ENCODE measurements at regions not wholly inside any gene's neighbourhood (a gene's known extent, or its start where the extent isn't known, plus 50 kb on each side); places are given as distances from the start of the nearest gene placed in this dataset.

DNA sequence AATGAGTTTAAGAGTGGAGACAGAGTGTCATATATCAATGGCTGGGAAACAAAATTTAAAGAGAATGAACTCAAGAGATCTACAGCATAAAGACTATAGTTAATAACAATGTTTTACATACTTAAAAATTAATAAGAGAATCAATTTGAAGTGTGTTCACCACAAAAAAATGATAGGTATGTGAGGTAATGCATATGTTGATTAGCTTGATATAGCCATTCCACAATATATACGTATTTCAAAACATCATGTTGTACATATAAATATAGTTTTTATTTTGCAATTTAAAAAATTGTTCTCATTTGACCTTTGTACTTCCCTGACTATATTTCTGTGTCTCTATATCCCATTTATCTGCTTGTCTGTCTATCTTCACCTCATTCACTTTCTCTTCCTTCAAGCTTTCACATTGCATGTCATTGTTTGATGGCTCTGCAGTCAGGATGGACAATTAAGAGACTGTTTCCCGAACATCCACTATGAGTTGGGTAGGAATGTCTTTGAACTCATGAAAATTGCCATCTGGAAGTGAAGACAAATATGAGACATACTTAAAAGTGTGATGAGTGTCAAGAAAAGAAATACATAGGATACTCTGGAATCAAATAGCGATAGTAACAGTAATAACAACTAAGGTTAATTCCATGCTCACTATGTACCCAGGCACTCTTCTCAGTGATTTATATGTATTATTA lies 359.9 kb upstream of the ACTBL2 start:
- intact Hi-C loops (cut with micrococcal nuclease), result no loop called here
- Histone ChIP-seq H3K27me3 (ENCODE audit: low read depth) (no peaks in the 10 kb centered on the region), H3K4me1 (peaks cover 41% of the 10 kb centered on the region), H3K27ac (replicated peaks) (peak overlapping the region; percentile 65), H3K9me3 (replicated peaks) (no peaks in the 10 kb centered on the region), H3K36me3 (no peaks in the 10 kb centered on the region), H3K4me3 (no peak overlapping the region)
- TF ChIP-seq, protein P1, sequence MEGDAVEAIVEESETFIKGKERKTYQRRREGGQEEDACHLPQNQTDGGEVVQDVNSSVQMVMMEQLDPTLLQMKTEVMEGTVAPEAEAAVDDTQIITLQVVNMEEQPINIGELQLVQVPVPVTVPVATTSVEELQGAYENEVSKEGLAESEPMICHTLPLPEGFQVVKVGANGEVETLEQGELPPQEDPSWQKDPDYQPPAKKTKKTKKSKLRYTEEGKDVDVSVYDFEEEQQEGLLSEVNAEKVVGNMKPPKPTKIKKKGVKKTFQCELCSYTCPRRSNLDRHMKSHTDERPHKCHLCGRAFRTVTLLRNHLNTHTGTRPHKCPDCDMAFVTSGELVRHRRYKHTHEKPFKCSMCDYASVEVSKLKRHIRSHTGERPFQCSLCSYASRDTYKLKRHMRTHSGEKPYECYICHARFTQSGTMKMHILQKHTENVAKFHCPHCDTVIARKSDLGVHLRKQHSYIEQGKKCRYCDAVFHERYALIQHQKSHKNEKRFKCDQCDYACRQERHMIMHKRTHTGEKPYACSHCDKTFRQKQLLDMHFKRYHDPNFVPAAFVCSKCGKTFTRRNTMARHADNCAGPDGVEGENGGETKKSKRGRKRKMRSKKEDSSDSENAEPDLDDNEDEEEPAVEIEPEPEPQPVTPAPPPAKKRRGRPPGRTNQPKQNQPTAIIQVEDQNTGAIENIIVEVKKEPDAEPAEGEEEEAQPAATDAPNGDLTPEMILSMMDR (IDR thresholded peaks at IDR 0.05; ENCODE audit: borderline replicate concordance), result no peak
- DNase-seq, result no peak

DNA sequence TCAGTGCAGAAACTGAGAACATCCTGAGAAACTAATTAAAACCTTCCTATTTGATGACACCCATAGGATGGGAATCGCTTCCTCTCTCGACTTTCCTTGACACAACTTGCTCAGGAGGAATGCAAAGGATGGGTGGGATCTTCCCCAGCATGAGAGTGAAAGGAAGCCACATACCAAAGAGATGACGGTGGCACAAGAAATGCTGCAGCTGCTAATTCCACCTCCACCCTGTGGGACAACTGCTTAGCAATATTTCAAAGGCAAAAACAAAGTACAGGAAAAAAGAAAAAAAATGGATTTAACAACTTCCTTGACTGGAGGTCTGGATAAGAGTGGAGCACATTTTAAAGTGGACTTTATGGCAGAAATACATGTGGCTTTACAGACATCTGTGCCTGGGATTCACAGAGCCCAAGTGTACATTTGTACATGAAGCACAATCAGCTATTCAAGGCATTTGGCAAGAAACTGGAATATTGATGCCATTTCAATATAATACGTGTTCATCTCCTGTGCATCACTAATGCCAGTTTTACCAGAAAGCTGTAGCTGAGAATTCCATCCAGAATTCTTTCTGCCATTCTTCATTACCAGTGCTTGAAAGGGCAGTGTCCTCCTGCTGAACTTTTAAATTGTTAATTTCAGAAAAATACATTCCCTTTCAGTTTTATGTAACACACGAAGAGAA lies 359.2 kb upstream of the ACTBL2 start:
- DNase-seq, result no peak
- TF ChIP-seq, protein P1 (IDR thresholded peaks at IDR 0.05; ENCODE audit: borderline replicate concordance), result no peak
- intact Hi-C loops (cut with micrococcal nuclease), result no loop called here
- no peak overlapping the region for H3K4me3 ChIP-seq
- H3K9me3 ChIP-seq (replicated peaks), result peaks cover 1% of the 10 kb centered on the region
- no peaks in the 10 kb centered on the region for H3K27me3 ChIP-seq (ENCODE audit: low read depth)
- H3K4me1 ChIP-seq, result peaks cover 35% of the 10 kb centered on the region
- H3K27ac ChIP-seq (replicated peaks), result peak overlapping the region; percentile 65
- no peaks in the 10 kb centered on the region for H3K36me3 ChIP-seq

DNA sequence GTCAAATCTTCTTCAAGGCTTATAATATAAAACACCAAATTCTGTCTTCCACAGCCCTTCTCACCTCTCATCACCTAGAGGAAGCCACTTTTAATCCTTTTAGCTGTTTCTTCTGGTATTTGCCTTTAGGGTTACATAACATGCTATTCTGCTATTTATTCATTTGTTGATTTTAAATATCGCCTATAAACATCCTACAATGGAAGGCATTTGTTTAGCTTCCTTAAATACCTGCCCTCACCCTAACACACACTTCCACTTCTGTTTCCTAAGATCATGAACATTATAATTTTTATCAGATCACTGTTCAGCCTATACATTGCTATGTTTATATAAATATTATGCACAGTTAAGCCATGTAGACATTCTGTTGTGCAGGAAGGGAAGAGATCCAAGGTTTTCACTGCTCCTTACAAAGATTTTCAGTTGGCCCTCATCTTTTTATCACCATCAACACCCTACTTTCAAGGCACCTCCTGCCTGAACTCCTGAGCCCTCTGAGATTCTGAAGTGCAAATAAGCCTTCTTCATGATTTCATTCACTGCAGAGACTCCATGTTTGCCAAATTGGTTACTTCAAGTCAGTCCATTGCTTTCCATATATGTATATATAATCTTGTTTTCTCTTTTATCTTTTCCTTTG lies 356.9 kb upstream of the ACTBL2 start:
- no peaks in the 10 kb centered on the region for H3K27me3 ChIP-seq (ENCODE audit: low read depth)
- peaks cover 32% of the 10 kb centered on the region for H3K4me1 ChIP-seq
- no peak overlapping the region for H3K27ac ChIP-seq (replicated peaks)
- DNase-seq, result no peak
- no peak overlapping the region for H3K4me3 ChIP-seq
- intact Hi-C loops (cut with micrococcal nuclease), result no loop called here
- TF ChIP-seq, protein P1 (IDR thresholded peaks at IDR 0.05; ENCODE audit: borderline replicate concordance), result no peak
- no peaks in the 10 kb centered on the region for H3K36me3 ChIP-seq
- H3K9me3 ChIP-seq (replicated peaks), result peaks cover 8% of the 10 kb centered on the region

DNA sequence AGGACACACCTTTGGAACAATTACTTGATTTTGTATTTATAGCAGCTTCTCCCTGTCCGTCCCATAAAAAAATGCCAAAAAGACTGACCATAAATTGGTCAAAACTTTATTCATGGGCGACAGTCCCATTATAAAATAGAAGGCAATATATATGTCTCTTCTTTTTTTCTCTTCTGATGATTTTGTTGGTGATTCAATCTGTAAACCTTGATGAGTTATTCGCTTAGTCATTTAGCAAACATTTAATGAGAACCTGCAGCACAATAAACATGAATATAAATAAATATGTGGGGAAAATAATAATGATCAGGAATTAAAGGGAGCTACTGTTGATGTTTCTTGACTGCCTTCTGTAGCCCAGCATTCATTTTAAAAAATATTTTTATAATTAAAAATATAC lies 356.4 kb upstream of the ACTBL2 start:
- Histone ChIP-seq H3K4me1 (peaks cover 26% of the 10 kb centered on the region), H3K9me3 (replicated peaks) (peaks cover 8% of the 10 kb centered on the region), H3K27ac (replicated peaks) (no peak overlapping the region), H3K36me3 (no peaks in the 10 kb centered on the region), H3K4me3 (no peak overlapping the region), H3K27me3 (ENCODE audit: low read depth) (no peaks in the 10 kb centered on the region)
- TF ChIP-seq, protein P1 (IDR thresholded peaks at IDR 0.05; ENCODE audit: borderline replicate concordance), result no peak
- no peak for DNase-seq
- intact Hi-C loops (cut with micrococcal nuclease), result no loop called here

DNA sequence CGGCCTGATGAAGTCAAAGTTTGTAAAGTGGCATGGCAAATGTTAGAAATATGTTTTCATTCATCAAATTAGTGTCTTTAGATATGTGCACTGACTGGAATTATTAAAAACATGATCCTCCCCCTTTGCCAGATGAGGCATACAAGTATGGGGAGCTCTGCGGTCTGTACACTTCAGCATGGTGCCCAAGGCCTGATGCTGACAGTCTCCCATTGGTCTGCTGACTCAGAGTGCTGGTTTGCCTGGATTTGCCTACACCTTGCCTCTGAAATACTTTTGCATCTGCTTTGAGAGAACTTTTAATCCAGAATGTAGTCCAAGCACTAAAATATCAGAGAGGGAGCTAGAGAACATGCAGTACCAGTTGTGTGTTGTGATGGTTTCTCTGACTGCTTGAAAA lies 354.3 kb upstream of the ACTBL2 start:
- intact Hi-C loops (cut with micrococcal nuclease), result no loop called here
- no peak overlapping the region for H3K27ac ChIP-seq (replicated peaks)
- no peak overlapping the region for H3K4me3 ChIP-seq
- peaks cover 8% of the 10 kb centered on the region for H3K9me3 ChIP-seq (replicated peaks)
- no peaks in the 10 kb centered on the region for H3K36me3 ChIP-seq
- no peak for DNase-seq
- peaks cover 18% of the 10 kb centered on the region for H3K4me1 ChIP-seq
- no peaks in the 10 kb centered on the region for H3K27me3 ChIP-seq (ENCODE audit: low read depth)
- TF ChIP-seq, protein P1 (IDR thresholded peaks at IDR 0.05; ENCODE audit: borderline replicate concordance), result no peak
